ENCODE measurements at regions not wholly inside any gene's neighbourhood (a gene's known extent, or its start where the extent isn't known, plus 50 kb on each side); places are given as distances from the start of the nearest gene placed in this dataset.
"Not testable (repeated sequence)": the region's sequence is repeated elsewhere in the genome, so short reads cannot be mapped to it uniquely, and the experiment has no call there.

DNA sequence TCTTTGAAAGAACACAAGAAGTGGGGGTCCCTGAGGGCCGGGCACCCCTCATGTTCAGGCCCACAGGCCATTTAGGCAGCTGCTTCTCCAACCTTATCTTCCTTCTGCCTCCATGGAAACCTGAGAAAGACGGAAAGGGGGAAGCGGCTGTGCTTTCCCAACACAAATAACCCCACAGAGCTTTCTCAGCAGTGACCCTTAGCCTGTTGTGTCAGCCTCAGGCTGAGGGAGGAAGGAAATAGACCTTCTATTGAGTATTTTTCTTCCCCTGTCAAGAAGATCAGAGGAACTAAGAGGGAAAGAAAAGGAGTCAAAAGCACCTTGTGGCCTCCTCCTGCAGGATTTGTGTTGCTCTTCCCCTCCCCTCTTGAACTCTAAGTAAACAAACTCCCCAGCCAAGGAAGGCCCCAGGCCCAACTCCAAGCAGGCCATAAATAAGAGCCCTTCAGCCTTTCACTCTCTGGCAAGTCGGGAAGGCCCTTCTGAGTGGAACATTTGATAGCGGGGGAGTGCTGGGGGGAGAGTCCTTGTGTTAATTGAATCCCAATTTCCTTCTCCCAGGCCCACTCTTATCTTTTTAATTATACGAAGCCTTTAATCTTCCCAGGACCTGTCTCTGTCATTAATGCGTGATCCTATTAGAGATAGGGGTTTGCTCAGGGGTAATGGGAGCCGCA, 76.8 kb upstream of the PAX8 start:
- peak in 1 of 2 donors; percentile 34 for TF ChIP-seq POLR2A (IDR thresholded peaks at IDR 0.05)
- TF ChIP-seq, protein P1, sequence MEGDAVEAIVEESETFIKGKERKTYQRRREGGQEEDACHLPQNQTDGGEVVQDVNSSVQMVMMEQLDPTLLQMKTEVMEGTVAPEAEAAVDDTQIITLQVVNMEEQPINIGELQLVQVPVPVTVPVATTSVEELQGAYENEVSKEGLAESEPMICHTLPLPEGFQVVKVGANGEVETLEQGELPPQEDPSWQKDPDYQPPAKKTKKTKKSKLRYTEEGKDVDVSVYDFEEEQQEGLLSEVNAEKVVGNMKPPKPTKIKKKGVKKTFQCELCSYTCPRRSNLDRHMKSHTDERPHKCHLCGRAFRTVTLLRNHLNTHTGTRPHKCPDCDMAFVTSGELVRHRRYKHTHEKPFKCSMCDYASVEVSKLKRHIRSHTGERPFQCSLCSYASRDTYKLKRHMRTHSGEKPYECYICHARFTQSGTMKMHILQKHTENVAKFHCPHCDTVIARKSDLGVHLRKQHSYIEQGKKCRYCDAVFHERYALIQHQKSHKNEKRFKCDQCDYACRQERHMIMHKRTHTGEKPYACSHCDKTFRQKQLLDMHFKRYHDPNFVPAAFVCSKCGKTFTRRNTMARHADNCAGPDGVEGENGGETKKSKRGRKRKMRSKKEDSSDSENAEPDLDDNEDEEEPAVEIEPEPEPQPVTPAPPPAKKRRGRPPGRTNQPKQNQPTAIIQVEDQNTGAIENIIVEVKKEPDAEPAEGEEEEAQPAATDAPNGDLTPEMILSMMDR (IDR thresholded peaks at IDR 0.05): not testable (repeated sequence)
